ENCODE measurements at regions not wholly inside any gene's neighbourhood (a gene's known extent, or its start where the extent isn't known, plus 50 kb on each side); places are given as distances from the start of the nearest gene placed in this dataset.
A peak's percentile ranks its signal among the peaks of the same experiment; 100 is the strongest.

DNA sequence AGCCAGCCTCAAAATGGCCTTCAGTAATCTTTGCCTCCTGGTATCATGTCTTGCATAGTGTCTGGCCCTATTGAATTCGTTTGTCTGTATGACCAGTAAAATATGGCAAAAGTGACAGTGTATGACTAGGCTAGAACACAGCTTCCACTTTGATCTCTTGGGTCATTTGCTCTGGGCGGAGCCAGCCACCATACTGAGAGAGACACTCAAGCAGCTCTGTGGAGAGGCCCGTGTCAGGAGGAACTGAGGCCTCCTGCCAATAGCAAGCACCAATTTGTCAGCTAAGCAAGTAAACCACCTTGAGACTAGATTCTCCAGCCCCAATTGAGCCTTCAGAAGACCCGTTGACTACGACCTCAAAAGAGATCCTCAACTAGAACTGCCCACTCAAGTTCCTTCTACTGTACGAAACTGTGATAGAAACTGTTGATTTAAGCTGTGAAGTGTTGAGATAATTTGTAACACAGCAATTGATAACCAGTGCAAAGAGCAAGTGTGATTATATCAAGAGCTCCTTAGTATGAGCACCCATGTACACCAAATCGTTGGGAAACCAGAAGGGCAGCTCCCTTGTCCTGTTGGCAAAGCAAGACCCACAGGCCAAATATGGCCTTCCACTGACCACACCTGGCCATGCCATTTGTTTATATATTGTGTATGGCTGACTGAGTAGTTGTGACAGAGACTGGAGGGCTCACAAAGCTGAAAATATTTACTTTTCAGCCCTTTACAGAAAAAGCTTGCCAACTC is 52.7 kb upstream of the SERBP1 start:
- intact Hi-C loops (cut with DNase I; ENCODE audit: low total_unique reads), result no loop called here

DNA sequence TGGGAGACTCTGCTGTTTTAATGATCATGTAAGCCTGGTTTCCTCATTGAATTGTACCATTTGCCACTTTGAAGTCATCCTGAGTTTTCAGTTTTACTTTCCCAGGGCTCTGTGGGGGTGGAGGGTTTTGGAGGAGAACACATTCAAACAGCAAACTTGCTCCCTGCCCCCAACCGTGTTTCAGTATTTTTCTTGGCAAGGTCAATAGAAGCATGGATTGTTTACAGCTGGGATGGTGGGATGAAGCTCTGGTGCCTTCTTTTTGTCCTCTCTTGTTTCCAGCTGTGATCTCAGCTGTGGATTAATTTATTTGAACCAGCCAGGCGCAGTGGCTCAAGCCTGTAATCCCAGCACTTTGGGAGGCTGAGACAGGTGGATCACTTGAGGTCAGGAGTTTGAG is 54.3 kb upstream of the SERBP1 start:
- no peaks in the 10 kb centered on the region for H3K9me3 ChIP-seq
- no peaks in the 10 kb centered on the region for H3K4me1 ChIP-seq
- no peak for DNase-seq
- H3K27me3 ChIP-seq, result no peaks in the 10 kb centered on the region
- intact Hi-C loops (cut with DNase I; ENCODE audit: low total_unique reads), result no loop called here
- no peaks in the 10 kb centered on the region for H3K36me3 ChIP-seq
- no peak overlapping the region for H3K4me3 ChIP-seq
- no peak for TF ChIP-seq POLR2A (IDR thresholded peaks at IDR 0.05)
- TF ChIP-seq, protein P1, sequence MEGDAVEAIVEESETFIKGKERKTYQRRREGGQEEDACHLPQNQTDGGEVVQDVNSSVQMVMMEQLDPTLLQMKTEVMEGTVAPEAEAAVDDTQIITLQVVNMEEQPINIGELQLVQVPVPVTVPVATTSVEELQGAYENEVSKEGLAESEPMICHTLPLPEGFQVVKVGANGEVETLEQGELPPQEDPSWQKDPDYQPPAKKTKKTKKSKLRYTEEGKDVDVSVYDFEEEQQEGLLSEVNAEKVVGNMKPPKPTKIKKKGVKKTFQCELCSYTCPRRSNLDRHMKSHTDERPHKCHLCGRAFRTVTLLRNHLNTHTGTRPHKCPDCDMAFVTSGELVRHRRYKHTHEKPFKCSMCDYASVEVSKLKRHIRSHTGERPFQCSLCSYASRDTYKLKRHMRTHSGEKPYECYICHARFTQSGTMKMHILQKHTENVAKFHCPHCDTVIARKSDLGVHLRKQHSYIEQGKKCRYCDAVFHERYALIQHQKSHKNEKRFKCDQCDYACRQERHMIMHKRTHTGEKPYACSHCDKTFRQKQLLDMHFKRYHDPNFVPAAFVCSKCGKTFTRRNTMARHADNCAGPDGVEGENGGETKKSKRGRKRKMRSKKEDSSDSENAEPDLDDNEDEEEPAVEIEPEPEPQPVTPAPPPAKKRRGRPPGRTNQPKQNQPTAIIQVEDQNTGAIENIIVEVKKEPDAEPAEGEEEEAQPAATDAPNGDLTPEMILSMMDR (IDR thresholded peaks at IDR 0.05), result no peak
- H3K27ac ChIP-seq, result no peak overlapping the region

More for the DNA sequence above, 52.7 kb upstream of the SERBP1 start:
- DNase-seq, result no peak
- TF ChIP-seq, protein P1 (IDR thresholded peaks at IDR 0.05), result no peak
- TF ChIP-seq POLR2A (IDR thresholded peaks at IDR 0.05), result no peak
- Histone ChIP-seq H3K27ac (no peak overlapping the region), H3K4me1 (no peaks in the 10 kb centered on the region), H3K4me3 (no peak overlapping the region), H3K9me3 (no peaks in the 10 kb centered on the region), H3K27me3 (no peaks in the 10 kb centered on the region), H3K36me3 (no peaks in the 10 kb centered on the region)

DNA sequence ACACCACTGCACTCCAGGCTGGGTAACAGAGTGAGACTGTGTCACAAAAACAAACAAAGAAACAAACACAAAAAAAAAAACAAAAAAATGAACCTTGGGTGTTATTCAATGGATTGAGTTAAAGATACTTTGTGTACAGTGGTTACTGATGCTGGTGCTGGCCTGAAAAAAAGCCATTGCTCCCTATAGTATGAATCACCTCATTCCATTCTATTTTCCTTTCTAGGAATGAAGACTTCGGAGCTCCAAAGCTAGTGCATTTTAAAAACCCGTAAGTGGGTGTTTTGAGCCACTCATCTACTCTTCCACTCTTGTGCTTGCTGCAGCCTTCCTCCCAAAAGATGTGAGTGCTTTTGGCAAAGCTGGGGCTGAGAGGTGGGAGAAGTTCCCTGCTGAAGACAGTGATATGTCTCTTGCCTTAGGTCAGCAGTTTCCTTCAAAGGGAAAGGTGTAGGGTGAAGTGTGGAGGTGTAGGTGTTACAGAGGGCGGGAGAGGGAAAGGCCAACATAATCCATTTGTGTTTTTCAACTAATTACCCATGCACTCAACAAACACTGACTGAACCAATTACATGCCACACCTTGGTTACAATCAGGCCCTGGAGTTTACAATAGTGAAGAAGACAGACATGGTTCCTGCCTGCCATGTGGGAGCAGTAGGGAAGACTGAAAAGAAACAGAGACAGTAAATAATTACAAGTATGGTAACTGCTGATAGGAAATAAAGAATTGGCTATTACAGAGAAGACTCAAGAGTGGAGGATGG is 55.0 kb upstream of the SERBP1 start:
- TF ChIP-seq, protein P1 (IDR thresholded peaks at IDR 0.05), result no peak
- no peak for TF ChIP-seq POLR2A (IDR thresholded peaks at IDR 0.05)
- H3K36me3 ChIP-seq, result no peaks in the 10 kb centered on the region
- no peaks in the 10 kb centered on the region for H3K4me1 ChIP-seq
- no peak for DNase-seq
- no peaks in the 10 kb centered on the region for H3K9me3 ChIP-seq
- intact Hi-C loops (cut with DNase I; ENCODE audit: low total_unique reads), result no loop called here
- H3K4me3 ChIP-seq, result no peak overlapping the region
- H3K27ac ChIP-seq, result no peak overlapping the region
- no peaks in the 10 kb centered on the region for H3K27me3 ChIP-seq

DNA sequence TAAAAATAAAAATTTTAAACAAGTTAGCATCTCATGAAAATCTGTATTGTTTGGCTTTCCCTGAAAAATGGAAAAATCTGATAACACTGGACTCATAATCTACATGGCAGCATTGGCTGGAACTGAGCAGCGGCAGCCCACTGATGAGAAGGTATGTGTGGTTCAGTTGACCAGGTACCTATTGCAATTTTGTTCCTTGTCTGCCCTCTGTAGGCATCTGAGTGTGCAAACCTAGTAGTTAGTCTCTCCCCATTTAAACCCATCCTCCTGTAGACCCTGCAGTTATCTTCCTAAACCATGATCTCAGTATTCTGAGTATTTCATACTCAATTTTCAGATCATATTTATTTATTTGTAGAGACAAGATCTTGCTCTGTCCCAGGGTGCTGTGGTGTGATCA is 59.4 kb upstream of the SERBP1 start:
- Histone ChIP-seq H3K9me3 (no peaks in the 10 kb centered on the region), H3K4me1 (no peaks in the 10 kb centered on the region), H3K36me3 (no peaks in the 10 kb centered on the region), H3K27ac (no peak overlapping the region), H3K27me3 (no peaks in the 10 kb centered on the region), H3K4me3 (no peak overlapping the region)
- intact Hi-C loops (cut with DNase I; ENCODE audit: low total_unique reads), result loop anchor here (10.0 kb wide), 2 partner anchors 145 to 275 kb away; no protein-coding TSS in a partner anchor
- DNase-seq, result no peak
- TF ChIP-seq POLR2A (IDR thresholded peaks at IDR 0.05), result no peak
- TF ChIP-seq, protein P1 (IDR thresholded peaks at IDR 0.05), result peak; percentile 14 to 48 (median 31)

DNA sequence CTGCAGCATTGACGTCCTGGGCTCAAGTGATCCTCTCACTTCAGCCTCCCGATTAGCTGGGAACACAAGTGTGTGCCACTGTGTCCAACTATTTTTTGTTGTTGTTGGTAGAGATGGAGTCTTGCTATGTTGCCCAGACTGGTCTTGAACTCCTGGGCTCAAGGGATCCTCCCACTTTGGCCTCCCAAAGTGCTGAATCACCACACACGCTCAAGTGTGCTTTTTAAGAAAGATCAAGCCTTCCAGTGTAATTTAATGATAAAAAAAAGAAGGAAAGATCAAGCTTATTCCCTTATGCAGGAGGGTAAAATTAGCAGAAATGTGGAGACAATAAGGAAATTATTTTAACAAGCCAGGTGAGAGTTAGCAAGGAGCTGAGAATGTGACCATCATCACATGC is 61.1 kb upstream of the SERBP1 start:
- intact Hi-C loops (cut with DNase I; ENCODE audit: low total_unique reads), result loop anchor here (10.0 kb wide), 2 partner anchors 146 to 276 kb away; no protein-coding TSS in a partner anchor
- no peak for DNase-seq
- Histone ChIP-seq H3K27ac (no peak overlapping the region), H3K4me3 (no peak overlapping the region), H3K27me3 (no peaks in the 10 kb centered on the region), H3K4me1 (no peaks in the 10 kb centered on the region), H3K9me3 (no peaks in the 10 kb centered on the region), H3K36me3 (no peaks in the 10 kb centered on the region)
- TF ChIP-seq, protein P1 (IDR thresholded peaks at IDR 0.05), result no peak
